ENCODE measurements at regions not wholly inside any gene's neighbourhood (a gene's known extent, or its start where the extent isn't known, plus 50 kb on each side); places are given as distances from the start of the nearest gene placed in this dataset.

- no peaks in the 10 kb centered on the region for H3K4me1 ChIP-seq (replicated peaks)
- no peaks in the 10 kb centered on the region for H3K9me3 ChIP-seq
- H3K4me3 ChIP-seq = no peak overlapping the region
- intact Hi-C loops (cut with DNase I) = no loop called here
- no peak for DNase-seq (ENCODE audit: low spot score)
- no peaks in the 10 kb centered on the region for H3K36me3 ChIP-seq
- no peak overlapping the region for H3K27ac ChIP-seq
- H3K27me3 ChIP-seq (replicated peaks; ENCODE audit: insufficient read depth) = no peaks in the 10 kb centered on the region
- TF ChIP-seq POLR2AphosphoS5 (IDR thresholded peaks at IDR 0.05) (no peak), CTCF (IDR thresholded peaks at IDR 0.05) (no peak), POLR2A (IDR thresholded peaks at IDR 0.05) (no peak)
Observed at GRCh38 chr5:159385536-159385935, 55.2 kb upstream of the IL12B start.

GRCh38 chr5:159386028-159386711 lies 55.9 kb upstream of the IL12B start:
- Histone ChIP-seq H3K36me3 (no peaks in the 10 kb centered on the region), H3K27me3 (replicated peaks; ENCODE audit: insufficient read depth) (no peaks in the 10 kb centered on the region), H3K9me3 (no peaks in the 10 kb centered on the region), H3K4me3 (no peak overlapping the region), H3K27ac (no peak overlapping the region), H3K4me1 (replicated peaks) (no peaks in the 10 kb centered on the region)
- TF ChIP-seq POLR2AphosphoS5 (IDR thresholded peaks at IDR 0.05) (no peak), POLR2A (IDR thresholded peaks at IDR 0.05) (no peak), CTCF (IDR thresholded peaks at IDR 0.05) (no peak)
- intact Hi-C loops (cut with DNase I) = no loop called here
- DNase-seq (ENCODE audit: low spot score) = no peak

- no peaks in the 10 kb centered on the region for H3K9me3 ChIP-seq
- no peak for DNase-seq (ENCODE audit: low spot score)
- H3K4me1 ChIP-seq (replicated peaks) = no peaks in the 10 kb centered on the region
- WGBS = 91% methylated on average over 2 of the region's 2 CpGs
- no peaks in the 10 kb centered on the region for H3K36me3 ChIP-seq
- no peaks in the 10 kb centered on the region for H3K27me3 ChIP-seq (replicated peaks; ENCODE audit: insufficient read depth)
- TF ChIP-seq POLR2A (IDR thresholded peaks at IDR 0.05) = no peak
- no peak for TF ChIP-seq POLR2AphosphoS5 (IDR thresholded peaks at IDR 0.05)
- no peak for TF ChIP-seq CTCF (IDR thresholded peaks at IDR 0.05)
- H3K27ac ChIP-seq = no peak overlapping the region
- intact Hi-C loops (cut with DNase I) = no loop called here
- H3K4me3 ChIP-seq = no peak overlapping the region
Observed at GRCh38 chr5:159392871-159393270, 62.6 kb upstream of the IL12B start.

GRCh38 chr5:159393854-159394274 lies 63.6 kb upstream of the IL12B start:
- H3K4me1 ChIP-seq (replicated peaks) = no peaks in the 10 kb centered on the region
- H3K27ac ChIP-seq = no peak overlapping the region
- H3K36me3 ChIP-seq = no peaks in the 10 kb centered on the region
- no peaks in the 10 kb centered on the region for H3K9me3 ChIP-seq
- WGBS = 54% methylated on average over 5 of the region's 5 CpGs
- no peaks in the 10 kb centered on the region for H3K27me3 ChIP-seq (replicated peaks; ENCODE audit: insufficient read depth)
- no peak for TF ChIP-seq POLR2AphosphoS5 (IDR thresholded peaks at IDR 0.05)
- no peak for TF ChIP-seq CTCF (IDR thresholded peaks at IDR 0.05)
- no peak for TF ChIP-seq POLR2A (IDR thresholded peaks at IDR 0.05)
- intact Hi-C loops (cut with DNase I) = no loop called here
- no peak for DNase-seq (ENCODE audit: low spot score)
- H3K4me3 ChIP-seq = no peak overlapping the region

GRCh38 chr5:159395202-159395601 lies 64.9 kb upstream of the IL12B start:
- TF ChIP-seq POLR2AphosphoS5 (IDR thresholded peaks at IDR 0.05) (no peak), CTCF (IDR thresholded peaks at IDR 0.05) (no peak), POLR2A (IDR thresholded peaks at IDR 0.05) (no peak)
- WGBS = 58% methylated on average over 3 of the region's 3 CpGs
- Histone ChIP-seq H3K27me3 (replicated peaks; ENCODE audit: insufficient read depth) (no peaks in the 10 kb centered on the region), H3K27ac (no peak overlapping the region), H3K9me3 (no peaks in the 10 kb centered on the region), H3K4me3 (no peak overlapping the region), H3K4me1 (replicated peaks) (no peaks in the 10 kb centered on the region), H3K36me3 (no peaks in the 10 kb centered on the region)
- no peak for DNase-seq (ENCODE audit: low spot score)
- intact Hi-C loops (cut with DNase I) = no loop called here
